Pancreas (tissue), 10 donors: ENCODE measurements at regions not wholly inside any gene's neighbourhood (a gene's known extent, or its start where the extent isn't known, plus 50 kb on each side); places are given as distances from the start of the nearest gene placed in this dataset.

Experiments
- ATAC-seq, 4 donors: fragments of 200-7000 bp; cut with Tn5 transposase; one replicate each; pipeline versions ENCODE4 v1.8.0 to v1.9.1; 2020; ENCODE audit warnings: mild to moderate bottlenecking in 4 of 4, moderate library complexity in 4 of 4
- DNase-seq, 6 donors: peaks; one replicate each; pipeline ENCODE4 v3.0.0-alpha.2; 2020
- FAIRE-seq: peaks from 2 replicates; lab custom pipeline; 2012; peaks lifted over from hg19 to GRCh38; lab: Jason Lieb, UNC
- H3K27ac ChIP-seq, 4 donors: fragments of 200-600 bp; sonication (generic); 1 replicate in 3 of 4; 2 replicates in 1 of 4; pipeline versions ENCODE4 v1.5.0 to v1.8.0; 2020
- H3K27me3 ChIP-seq, 4 donors: fragments of 200-600 bp; one replicate each; pipeline ENCODE4 v1.8.0; 2021
- H3K36me3 ChIP-seq, 3 donors: fragments of 200-600 bp; sonication (generic) in 1 of 3; one replicate each; pipeline versions ENCODE4 v1.5.0 to v1.8.0; 2020 to 2021
- H3K4me1 ChIP-seq, 3 donors: fragments of 200-600 bp; one replicate each; pipeline ENCODE4 v1.8.0; 2021
- H3K4me3 ChIP-seq, 4 donors: fragments of 200-600 bp; sonication (generic) in 2 of 4; one replicate each; pipeline versions ENCODE4 v1.5.0 to v1.8.0; 2020 to 2021
- H3K9me3 ChIP-seq, 4 donors: fragments of 200-600 bp; one replicate each; pipeline ENCODE4 v1.8.0; 2021
- CTCF ChIP-seq, 4 donors: fragments of 200-600 bp; sonication (generic) in 3 of 4; IDR thresholded peaks; one replicate each; pipeline versions ENCODE4 v1.5.0 to v1.8.0; 2021; ENCODE audit warnings: antibody characterized with exemption in 4 of 4
- WGBS, 2 donors: extraction: QIAGEN DNeasy Blood & Tissue Kit; methylation state at CpG; one replicate each; pipeline ENCODE4 v1.1.7; 2013; 5-methylcytosine and 5-hydroxymethylcytosine counted together
- intact Hi-C, 3 donors: fragments of 100-400 bp; cut with DNase I; formaldehyde crosslinking; loops; one replicate each; pipeline versions ENCODE4 v1.11.1 to v1.14.2; 2022
- donor health status: healthy with polysubstance abuse.
- donor health status: DM: no; HTN: no; CAD: no; lungs with moderate emphysema.
- donor health status: DM: no; HTN: no; CAD: no.
- donor health status: control.
- donor health status: control.
- donor health status: Bipolar disorder and iron deficiency.
- donor health status: DM: yes; HTN: yes; CAD: no.
- donor health status: DM: no; HTN: no; CAD: no.
- donor health status: DM: no; HTN: no; CAD: no.
- donor health status: DM: yes; HTN: yes; CAD: no.

- H3K4me3 ChIP-seq = no peak overlapping the region
- FAIRE-seq = no peak
- DNase-seq = no peak
- no peak overlapping the region for H3K27ac ChIP-seq
- no peaks in the 10 kb centered on the region for H3K9me3 ChIP-seq
- WGBS, 2 donors = 77 to 80% methylated on average over 4 of the region's 4 CpGs
- H3K27me3 ChIP-seq = no peaks in the 10 kb centered on the region
- no peaks in the 10 kb centered on the region for H3K36me3 ChIP-seq
- no peak for ATAC-seq
- no peaks in the 10 kb centered on the region for H3K4me1 ChIP-seq
- TF ChIP-seq CTCF (IDR thresholded peaks at IDR 0.05) = no peak
- intact Hi-C loops = no loop called here
Measured at GRCh38 chr2:154600927-154601494, 97.5 kb upstream of the KCNJ3 start.

DNA sequence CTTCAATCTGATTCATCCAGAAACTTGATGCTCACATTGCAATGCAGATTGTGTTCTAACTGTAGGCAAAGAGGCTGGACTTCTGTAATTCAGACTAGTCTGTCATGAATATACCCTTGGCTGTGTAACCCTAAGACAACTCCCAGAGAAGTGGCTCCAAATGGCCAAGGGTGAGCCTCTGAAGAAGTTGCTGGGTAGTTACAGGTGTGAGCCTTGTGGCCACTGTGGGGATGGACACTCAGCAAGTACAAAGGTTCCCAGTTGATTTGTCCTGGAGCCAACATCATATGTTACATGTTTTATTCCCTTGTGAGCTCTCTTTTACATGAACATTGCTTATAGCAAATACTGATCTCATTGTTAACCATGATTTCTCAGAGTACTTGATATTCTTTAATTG is 94.8 kb upstream of the KCNJ3 start:
- no peaks in the 10 kb centered on the region for H3K9me3 ChIP-seq
- no peak overlapping the region for H3K27ac ChIP-seq
- no peaks in the 10 kb centered on the region for H3K27me3 ChIP-seq
- intact Hi-C loops = no loop called here
- no peak overlapping the region for H3K4me3 ChIP-seq
- ATAC-seq (no peak), FAIRE-seq (no peak), DNase-seq (no peak)
- no peaks in the 10 kb centered on the region for H3K4me1 ChIP-seq
- no peak for TF ChIP-seq CTCF (IDR thresholded peaks at IDR 0.05)
- no peaks in the 10 kb centered on the region for H3K36me3 ChIP-seq

DNA sequence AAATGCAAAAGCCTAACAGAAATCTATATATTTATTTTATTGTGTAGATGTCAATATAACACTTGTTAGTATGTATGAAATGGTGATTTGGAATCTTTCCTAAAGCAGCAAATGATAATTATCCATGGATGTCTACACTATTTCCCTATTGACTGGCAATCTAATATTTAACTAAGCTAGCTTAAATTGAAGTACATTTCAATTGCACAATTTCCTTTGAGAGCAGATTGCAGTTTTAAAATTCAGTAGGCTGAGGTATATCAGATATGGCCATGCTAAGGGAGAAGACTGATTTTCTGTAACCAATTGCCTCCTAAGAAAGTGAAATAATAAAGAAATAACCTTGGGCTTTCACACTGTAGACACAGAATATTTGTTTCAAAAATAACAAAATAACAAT is 90.1 kb upstream of the KCNJ3 start:
- Histone ChIP-seq H3K9me3 (no peaks in the 10 kb centered on the region), H3K4me3 (no peak overlapping the region), H3K36me3 (no peaks in the 10 kb centered on the region), H3K27ac (no peak overlapping the region), H3K27me3 (no peaks in the 10 kb centered on the region), H3K4me1 (no peaks in the 10 kb centered on the region)
- intact Hi-C loops = no loop called here
- ATAC-seq (no peak), DNase-seq (no peak), FAIRE-seq (no peak)
- no peak for TF ChIP-seq CTCF (IDR thresholded peaks at IDR 0.05)

DNA sequence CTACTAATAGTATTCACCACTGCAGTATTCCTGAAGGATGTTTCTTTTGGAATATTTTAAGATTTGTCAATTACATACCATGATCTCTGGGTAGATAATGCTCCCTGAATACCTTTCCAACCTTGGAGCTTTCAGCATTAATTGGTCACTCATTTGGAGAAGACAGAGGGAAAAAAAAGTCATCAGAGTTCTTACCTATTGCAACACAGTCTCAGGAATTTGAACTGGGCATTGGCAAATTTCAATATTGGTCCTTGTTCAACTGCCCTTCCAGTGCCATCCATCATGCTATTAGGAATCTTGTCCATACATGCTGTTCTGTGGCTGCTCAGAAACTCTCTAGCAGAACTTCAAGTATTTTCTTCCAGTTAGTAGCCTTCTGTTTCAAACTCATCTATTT is 83.6 kb upstream of the KCNJ3 start:
- Histone ChIP-seq H3K9me3 (no peaks in the 10 kb centered on the region), H3K36me3 (no peaks in the 10 kb centered on the region), H3K27ac (no peak overlapping the region), H3K4me1 (no peaks in the 10 kb centered on the region), H3K4me3 (no peak overlapping the region), H3K27me3 (no peaks in the 10 kb centered on the region)
- FAIRE-seq (no peak), DNase-seq (no peak), ATAC-seq (no peak)
- intact Hi-C loops = no loop called here
- TF ChIP-seq CTCF (IDR thresholded peaks at IDR 0.05) = no peak

DNA sequence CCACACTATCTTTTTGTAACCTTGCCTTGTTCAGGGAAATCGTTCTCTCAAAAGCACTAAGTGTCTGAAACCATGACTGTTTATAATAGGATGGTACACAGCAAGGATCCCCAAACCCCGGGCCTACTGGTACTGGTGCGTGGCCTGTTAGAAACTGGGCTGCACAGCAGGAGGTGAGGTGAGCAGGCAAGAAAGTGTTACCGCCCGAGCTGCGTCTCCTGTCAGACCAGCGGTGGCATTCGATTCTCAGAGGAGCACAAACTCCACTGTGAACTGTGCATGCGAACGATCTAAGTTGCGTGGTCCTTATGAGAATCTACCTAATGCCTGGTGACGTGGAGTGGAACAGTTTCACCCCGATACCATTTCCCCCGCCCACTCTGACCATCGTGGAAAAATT is 81.8 kb upstream of the KCNJ3 start:
- no peak for DNase-seq
- no peaks in the 10 kb centered on the region for H3K36me3 ChIP-seq
- H3K9me3 ChIP-seq = no peaks in the 10 kb centered on the region
- no peak for FAIRE-seq
- H3K4me1 ChIP-seq = no peaks in the 10 kb centered on the region
- no peak for ATAC-seq
- no peaks in the 10 kb centered on the region for H3K27me3 ChIP-seq
- TF ChIP-seq CTCF (IDR thresholded peaks at IDR 0.05) = no peak
- intact Hi-C loops = no loop called here
- 81 to 87% methylated on average over 15 of the region's 15 CpGs for WGBS, 2 donors
- no peak overlapping the region for H3K4me3 ChIP-seq
- no peak overlapping the region for H3K27ac ChIP-seq
